ENCODE measurements at regions not wholly inside any gene's neighbourhood (a gene's known extent, or its start where the extent isn't known, plus 50 kb on each side); places are given as distances from the start of the nearest gene placed in this dataset.
"Not testable (repeated sequence)": the region's sequence is repeated elsewhere in the genome, so short reads cannot be mapped to it uniquely, and the experiment has no call there.

GRCh38 chr9:93748827-93749226, 172.4 kb downstream of the PHF2 start:
- CTCF ChIA-PET (ENCODE audit: partially characterized antibody); H3K79me1 ChIP-seq (ENCODE audit: low read depth, low read length): not testable (repeated sequence)
- peaks cover 31% of the 10 kb centered on the region in 2 experiments for H3K9me3 ChIP-seq (ENCODE audit: insufficient read depth in 2 of 2, low read depth in 1 of 2, low read length in 1 of 2)

More at GRCh38 chr9:93748827-93749226, 172.4 kb downstream of the PHF2 start:
- H3K4me1 ChIP-seq (replicated peaks in 1 of 4; ENCODE audit: control insufficient read depth in 3 of 4, insufficient read depth in 4 of 4, low read length in 3 of 4); DNase-seq (ENCODE audit: low read depth in 1 of 2, low spot score in 2 of 2); H4K5ac ChIP-seq (ENCODE audit: insufficient read length, low read depth, low read length); H3K27ac ChIP-seq (ENCODE audit: low read depth, low read length); H3K14ac ChIP-seq (ENCODE audit: insufficient read length); H4K8ac ChIP-seq (ENCODE audit: extremely low read depth, insufficient read depth, low read length); H3K9ac ChIP-seq (replicated peaks in 1 of 4; ENCODE audit: extremely low read depth in 1 of 4, low read depth in 3 of 4, low read length in 3 of 4); H3K4me3 ChIP-seq (ENCODE audit: extremely low read depth in 1 of 4, insufficient read depth in 2 of 4, low read depth in 3 of 4, low read length in 4 of 4); H2BK120ac ChIP-seq (replicated peaks; ENCODE audit: low read depth, low read length); H4K91ac ChIP-seq (replicated peaks; ENCODE audit: insufficient read length, low read length); H2BK5ac ChIP-seq (ENCODE audit: low read depth, low read length); H2BK20ac ChIP-seq (ENCODE audit: low read length); FAIRE-seq; H4K20me1 ChIP-seq (replicated peaks in 1 of 2; ENCODE audit: control insufficient read depth in 1 of 2, insufficient read depth in 2 of 2, low read length in 2 of 2); H3K23ac ChIP-seq (ENCODE audit: insufficient read length); H3K27me3 ChIP-seq (replicated peaks in 1 of 4; ENCODE audit: control insufficient read depth in 3 of 4, extremely low read depth in 1 of 4, insufficient read depth in 3 of 4, low read length in 3 of 4); H3K23me2 ChIP-seq (ENCODE audit: low read depth, low read length); H3K36me3 ChIP-seq (ENCODE audit: control insufficient read depth in 2 of 4, insufficient read depth in 4 of 4, low read length in 3 of 4); POLR2A ChIA-PET (ENCODE audit: partially characterized antibody); H3K4ac ChIP-seq (replicated peaks; ENCODE audit: insufficient read length, low read depth, low read length); H2BK12ac ChIP-seq (ENCODE audit: low read depth, low read length); H2BK15ac ChIP-seq (ENCODE audit: low read length); H3K4me2 ChIP-seq (ENCODE audit: insufficient read depth in 1 of 2, low read depth in 2 of 2, low read length in 2 of 2); H3K18ac ChIP-seq (ENCODE audit: extremely low read depth, low read length); H2AFZ ChIP-seq (ENCODE audit: low read length); H3K56ac ChIP-seq (replicated peaks; ENCODE audit: insufficient read length, low read depth, low read length); H2AK5ac ChIP-seq (ENCODE audit: low read depth, low read length); H3K79me2 ChIP-seq (ENCODE audit: control insufficient read depth in 1 of 2, insufficient read depth in 2 of 2, low read length in 2 of 2): not testable (repeated sequence)
- WGBS, 2 experiments (ENCODE audit: extremely low coverage in 1 of 2, insufficient coverage in 1 of 2, insufficient read length in 1 of 2, insufficient replicate concordance in 2 of 2, low coverage in 1 of 2, low lambda C conversion rate in 2 of 2, missing lambda C conversion rate in 1 of 2), result 88% methylated on average over 1 of the region's 1 CpG; no CpG with 5 or more reads in 1 of the 2 experiments
